ENCODE measurements at regions not wholly inside any gene's neighbourhood (a gene's known extent, or its start where the extent isn't known, plus 50 kb on each side); places are given as distances from the start of the nearest gene placed in this dataset.

GRCh38 chr9:88645879-88646199, 110.9 kb downstream of the NXNL2 start:
- TF ChIP-seq EP300 (IDR thresholded peaks at IDR 0.05): no peak
- TF ChIP-seq CTCF (IDR thresholded peaks at IDR 0.05): no peak
- no peak for TF ChIP-seq POLR2A (IDR thresholded peaks at IDR 0.05)

Measured in ovary (tissue), 3 donors.